LNCaP clone FGC (cell line): ENCODE measurements at regions not wholly inside any gene's neighbourhood (a gene's known extent, or its start where the extent isn't known, plus 50 kb on each side); places are given as distances from the start of the nearest gene placed in this dataset.

Source experiments
- DNase-seq: peaks from one replicate; pipeline ENCODE4 v3.0.0-alpha.2; 2011; ENCODE audit warnings: low read depth
- H3K4me3 ChIP-seq: 2 replicates; pipeline ENCODE4 v1.5.1; 2011; ENCODE audit warnings: mild to moderate bottlenecking, low read depth, low read length, control low read depth
- TF ChIP-seq, protein P1 (sequence below): IDR thresholded peaks from 2 replicates; pipeline ENCODE4 v1.5.1; 2012; ENCODE audit warnings: mild to moderate bottlenecking; ENCODE audit not compliant: control insufficient read depth, insufficient read depth; ENCODE audit errors: extremely low read depth

DNA sequence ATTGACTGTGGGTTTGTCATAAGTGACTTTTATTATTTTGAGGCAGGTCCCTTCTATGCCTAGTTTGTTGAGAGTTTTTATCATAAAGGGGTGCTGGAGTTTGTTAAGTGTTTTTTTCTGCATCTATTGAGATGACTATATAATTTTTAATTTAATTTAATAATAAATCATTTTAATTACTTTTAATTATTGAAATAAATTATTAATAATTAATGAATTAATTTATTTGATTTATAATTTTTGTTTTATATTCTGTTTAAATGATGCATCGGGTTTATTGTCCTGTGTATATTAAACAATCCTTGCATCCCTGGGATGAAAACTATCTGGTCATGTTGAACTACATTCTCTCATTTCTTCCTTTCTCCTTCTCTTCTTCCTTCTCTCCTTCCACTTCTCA is 1352.2 kb upstream of the PRR20A start:
- DNase-seq: no peak
- TF ChIP-seq, protein P1, sequence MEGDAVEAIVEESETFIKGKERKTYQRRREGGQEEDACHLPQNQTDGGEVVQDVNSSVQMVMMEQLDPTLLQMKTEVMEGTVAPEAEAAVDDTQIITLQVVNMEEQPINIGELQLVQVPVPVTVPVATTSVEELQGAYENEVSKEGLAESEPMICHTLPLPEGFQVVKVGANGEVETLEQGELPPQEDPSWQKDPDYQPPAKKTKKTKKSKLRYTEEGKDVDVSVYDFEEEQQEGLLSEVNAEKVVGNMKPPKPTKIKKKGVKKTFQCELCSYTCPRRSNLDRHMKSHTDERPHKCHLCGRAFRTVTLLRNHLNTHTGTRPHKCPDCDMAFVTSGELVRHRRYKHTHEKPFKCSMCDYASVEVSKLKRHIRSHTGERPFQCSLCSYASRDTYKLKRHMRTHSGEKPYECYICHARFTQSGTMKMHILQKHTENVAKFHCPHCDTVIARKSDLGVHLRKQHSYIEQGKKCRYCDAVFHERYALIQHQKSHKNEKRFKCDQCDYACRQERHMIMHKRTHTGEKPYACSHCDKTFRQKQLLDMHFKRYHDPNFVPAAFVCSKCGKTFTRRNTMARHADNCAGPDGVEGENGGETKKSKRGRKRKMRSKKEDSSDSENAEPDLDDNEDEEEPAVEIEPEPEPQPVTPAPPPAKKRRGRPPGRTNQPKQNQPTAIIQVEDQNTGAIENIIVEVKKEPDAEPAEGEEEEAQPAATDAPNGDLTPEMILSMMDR: no peak
- H3K4me3 ChIP-seq: no peak overlapping the region

DNA sequence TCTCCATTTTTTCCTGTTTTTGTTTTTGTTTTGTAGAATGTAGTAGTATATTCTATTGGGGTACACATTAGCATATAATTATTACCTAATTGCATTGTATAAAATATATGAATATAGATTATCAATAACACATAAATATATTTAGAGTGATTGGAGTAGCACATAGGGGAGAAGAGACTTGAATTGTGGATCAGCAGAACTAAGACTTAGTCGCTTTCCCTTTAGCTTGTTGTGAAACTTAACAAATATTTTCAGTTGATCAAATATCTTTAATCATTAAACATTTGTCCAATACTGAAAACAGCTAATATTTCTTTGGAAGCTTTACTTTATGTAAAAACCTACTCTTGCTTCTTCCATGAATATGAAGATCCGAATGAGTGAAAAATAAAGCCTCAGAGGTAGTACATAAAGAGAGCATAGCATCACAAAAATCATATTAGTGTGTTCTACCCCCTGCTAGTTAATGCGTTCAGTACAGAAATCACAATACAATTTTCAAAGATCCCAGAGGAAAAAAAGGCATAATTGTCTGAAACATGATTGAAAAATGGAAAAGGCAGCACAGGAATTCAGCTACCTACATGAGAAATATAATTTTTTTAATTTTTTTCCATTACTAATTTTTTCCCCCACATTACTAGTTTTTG is 1348.0 kb upstream of the PRR20A start:
- TF ChIP-seq, protein P1: no peak
- no peak overlapping the region for H3K4me3 ChIP-seq
- DNase-seq: no peak

DNA sequence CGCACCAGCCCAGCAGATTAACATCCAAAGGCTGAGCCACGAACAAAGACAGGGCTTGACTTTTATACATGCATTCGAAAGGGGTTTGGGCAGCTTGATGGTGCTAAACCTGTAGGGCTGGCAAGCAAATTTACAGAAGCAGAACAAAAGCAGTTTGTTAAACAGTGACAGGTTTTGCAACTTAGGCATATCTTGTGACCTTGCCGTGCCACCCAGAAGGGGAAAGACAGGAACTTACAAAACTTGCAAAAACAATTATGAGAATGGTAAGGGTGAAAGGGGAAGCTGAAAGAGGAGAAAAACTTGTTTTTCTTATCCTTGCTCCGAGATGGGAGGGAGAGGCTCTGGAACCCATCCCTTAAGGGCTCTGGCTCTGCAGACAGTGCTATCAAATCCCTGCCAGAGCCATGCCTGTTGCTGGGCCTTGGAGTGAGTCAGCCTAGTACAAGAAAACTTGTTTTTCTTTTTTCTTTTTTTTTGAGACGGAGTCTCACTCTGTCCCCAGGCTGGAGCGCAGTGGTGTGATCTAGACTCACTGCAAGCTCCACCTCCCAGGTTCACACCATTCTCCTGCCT is 1325.2 kb upstream of the PRR20A start:
- DNase-seq: no peak
- H3K4me3 ChIP-seq: no peak overlapping the region
- TF ChIP-seq, protein P1: no peak

DNA sequence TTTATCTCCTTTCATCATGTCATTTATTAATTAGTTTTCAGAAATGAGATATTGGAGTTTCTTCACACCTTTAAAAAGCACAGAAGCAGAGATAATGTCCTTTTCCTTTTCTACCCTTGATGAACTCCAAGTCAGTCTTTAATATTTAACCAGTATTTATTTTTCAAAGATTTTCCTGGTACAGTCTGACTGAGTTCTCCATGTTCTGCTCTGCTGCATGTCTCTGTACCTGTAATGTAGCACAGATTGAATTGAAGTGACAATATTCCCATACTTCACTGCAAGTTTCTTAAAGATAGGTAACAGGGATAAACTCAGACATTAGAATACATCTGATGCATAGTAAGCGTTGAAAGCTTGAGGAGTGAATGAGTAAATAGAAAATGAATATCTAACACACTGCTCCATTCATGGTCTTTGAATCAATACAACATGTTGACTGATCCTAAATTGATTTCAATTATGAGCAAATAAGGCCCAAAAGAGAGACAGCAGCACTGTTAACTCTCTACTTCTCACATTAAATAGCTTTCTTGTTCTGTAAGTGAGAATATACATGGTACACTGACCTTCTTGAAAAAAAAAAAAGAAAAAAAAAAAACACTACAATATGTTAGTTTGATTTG is 1323.6 kb upstream of the PRR20A start:
- H3K4me3 ChIP-seq: no peak overlapping the region
- no peak for DNase-seq
- TF ChIP-seq, protein P1: no peak

DNA sequence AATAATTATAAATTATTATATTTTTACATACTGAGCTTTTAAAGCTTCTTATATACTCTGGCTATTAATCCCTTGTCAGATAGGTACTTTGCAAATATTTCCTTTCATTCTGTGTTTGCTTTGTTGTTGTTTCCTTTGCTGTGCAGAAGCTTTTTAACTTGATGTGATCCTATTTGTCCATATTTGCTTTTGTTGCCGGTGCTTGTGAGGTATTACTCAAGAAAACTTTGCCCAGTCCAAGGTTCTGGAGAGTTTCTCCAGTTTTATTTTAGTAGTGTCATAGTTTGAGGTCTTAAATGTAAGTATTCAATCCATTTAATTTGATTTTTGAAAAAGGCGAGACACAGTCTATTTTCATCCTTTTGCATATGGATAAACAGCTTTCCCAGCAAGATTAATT is 1319.9 kb upstream of the PRR20A start:
- TF ChIP-seq, protein P1: no peak
- no peak for DNase-seq
- H3K4me3 ChIP-seq: no peak overlapping the region

DNA sequence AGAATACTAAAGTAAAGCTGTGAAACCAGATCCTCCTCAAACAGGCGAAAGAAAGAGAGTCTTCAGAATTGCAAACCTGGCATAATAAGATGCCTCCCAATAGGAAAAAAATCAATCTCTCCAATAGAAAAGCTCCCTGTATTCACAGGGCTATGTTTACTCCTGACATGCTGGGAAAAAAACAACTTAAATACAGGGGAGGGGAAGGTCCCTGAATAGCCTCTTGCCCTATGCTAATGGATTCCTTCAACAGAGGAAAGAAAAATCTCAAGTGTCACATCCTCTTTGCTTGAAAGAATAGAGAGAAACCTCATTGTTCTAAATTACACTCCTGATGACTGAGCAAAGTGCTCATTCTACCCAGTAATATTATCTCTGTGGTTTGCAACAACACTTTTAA is 1271.1 kb upstream of the PRR20A start:
- TF ChIP-seq, protein P1: no peak
- no peak overlapping the region for H3K4me3 ChIP-seq
- DNase-seq: no peak
